A673 (cell line): ENCODE measurements at regions not wholly inside any gene's neighbourhood (a gene's known extent, or its start where the extent isn't known, plus 50 kb on each side); places are given as distances from the start of the nearest gene placed in this dataset.
"Not testable (repeated sequence)": the region's sequence is repeated elsewhere in the genome, so short reads cannot be mapped to it uniquely, and the experiment has no call there.

Source experiments
- BruUV-seq: library from RNA; stranded (reverse); fragments of 400-500 nt; replicated peaks from 2 replicates; lab custom pipeline; 2021; lab: Mats Ljungman, UMichigan
- CTCF ChIA-PET: fragments of 300-600 bp; sonication (Branson Sonifier 250); formaldehyde crosslinking; loops from one replicate; lab custom pipeline; 2022; ENCODE audit warnings: antibody characterized with exemption; lab: Charles Lee
- POLR2A ChIA-PET: fragments of 300-600 bp; sonication (Branson Sonifier 250); formaldehyde crosslinking; loops from one replicate; lab custom pipeline; 2022; ENCODE audit warnings: antibody characterized with exemption; ENCODE audit not compliant: low non-redundant PET; lab: Charles Lee
- DNase-seq: peaks from one replicate; pipeline ENCODE4 v3.0.0-alpha.2; 2015; ENCODE audit warnings: low spot score
- H3K27ac ChIP-seq: fragments of 200-600 bp; sonication (generic); 2 replicates; pipeline ENCODE4 v1.5.1; 2016; ENCODE audit warnings: mixed run types, low read depth, mild to moderate bottlenecking, mixed read lengths, antibody characterized with exemption, low read length; ENCODE audit not compliant: poor library complexity, severe bottlenecking
- H3K27me3 ChIP-seq: fragments of 200-600 bp; sonication (generic); replicated peaks from 2 replicates; pipeline ENCODE4 v1.6.1; 2017; ENCODE audit warnings: mixed run types, low read depth, mild to moderate bottlenecking, mixed read lengths, antibody characterized with exemption, low read length; ENCODE audit not compliant: insufficient read depth, poor library complexity
- H3K36me3 ChIP-seq: fragments of 200-600 bp; sonication (generic); 2 replicates; pipeline ENCODE4 v1.6.1; 2016; ENCODE audit warnings: mixed run types, mild to moderate bottlenecking, mixed read lengths, antibody characterized with exemption, low read length; ENCODE audit not compliant: insufficient read depth, poor library complexity, severe bottlenecking
- H3K4me1 ChIP-seq: fragments of 200-600 bp; sonication (generic); 2 replicates; pipeline ENCODE4 v1.6.1; 2017; ENCODE audit warnings: mixed run types, mild to moderate bottlenecking, mixed read lengths, antibody characterized with exemption, low read length; ENCODE audit not compliant: insufficient read depth, poor library complexity, severe bottlenecking
- H3K4me3 ChIP-seq: fragments of 200-600 bp; sonication (generic); 2 replicates; pipeline ENCODE4 v1.5.1; 2016; ENCODE audit warnings: low read depth, mixed run types, mild to moderate bottlenecking, mixed read lengths, low read length; ENCODE audit not compliant: poor library complexity, severe bottlenecking
- H3K9me3 ChIP-seq: fragments of 200-600 bp; sonication (generic); 2 replicates; pipeline ENCODE4 v1.6.1; 2016; ENCODE audit warnings: mixed run types, low read depth, mild to moderate bottlenecking, mixed read lengths, antibody characterized with exemption, low read length; ENCODE audit not compliant: poor library complexity, severe bottlenecking
- EZH2 ChIP-seq: fragments of 200-600 bp; sonication (generic); IDR thresholded peaks from 2 replicates; pipeline ENCODE4 v1.6.1; 2017; ENCODE audit warnings: borderline replicate concordance, low read depth, mild to moderate bottlenecking, mixed read lengths, antibody characterized with exemption, low read length; ENCODE audit not compliant: poor library complexity, severe bottlenecking
- intact Hi-C: fragments of 100-400 bp; cut with micrococcal nuclease; formaldehyde crosslinking; loops from one replicate; pipeline ENCODE4 v1.10.0; 2022; ENCODE audit not compliant: unreplicated experiment
- TF ChIP-seq, protein P1 (sequence below): fragments of 300-800, 200-600 bp; sonication (generic); conservative IDR thresholded peaks from 2 replicates; pipeline ENCODE4 v1.5.1; 2017; ENCODE audit warnings: low read depth, mild to moderate bottlenecking, antibody characterized with exemption, low read length, moderate library complexity, mixed read lengths

- DNase-seq: peak; percentile 7
- no peaks in the 10 kb centered on the region for H3K27me3 ChIP-seq
- ChIA-PET POLR2A (no interaction called here), CTCF (no interaction called here)
- H3K9me3 ChIP-seq: no peaks in the 10 kb centered on the region
- BruUV-seq: no TSS peak
- intact Hi-C loops: no loop called here
- no peak overlapping the region for H3K27ac ChIP-seq
- TF ChIP-seq, protein P1, sequence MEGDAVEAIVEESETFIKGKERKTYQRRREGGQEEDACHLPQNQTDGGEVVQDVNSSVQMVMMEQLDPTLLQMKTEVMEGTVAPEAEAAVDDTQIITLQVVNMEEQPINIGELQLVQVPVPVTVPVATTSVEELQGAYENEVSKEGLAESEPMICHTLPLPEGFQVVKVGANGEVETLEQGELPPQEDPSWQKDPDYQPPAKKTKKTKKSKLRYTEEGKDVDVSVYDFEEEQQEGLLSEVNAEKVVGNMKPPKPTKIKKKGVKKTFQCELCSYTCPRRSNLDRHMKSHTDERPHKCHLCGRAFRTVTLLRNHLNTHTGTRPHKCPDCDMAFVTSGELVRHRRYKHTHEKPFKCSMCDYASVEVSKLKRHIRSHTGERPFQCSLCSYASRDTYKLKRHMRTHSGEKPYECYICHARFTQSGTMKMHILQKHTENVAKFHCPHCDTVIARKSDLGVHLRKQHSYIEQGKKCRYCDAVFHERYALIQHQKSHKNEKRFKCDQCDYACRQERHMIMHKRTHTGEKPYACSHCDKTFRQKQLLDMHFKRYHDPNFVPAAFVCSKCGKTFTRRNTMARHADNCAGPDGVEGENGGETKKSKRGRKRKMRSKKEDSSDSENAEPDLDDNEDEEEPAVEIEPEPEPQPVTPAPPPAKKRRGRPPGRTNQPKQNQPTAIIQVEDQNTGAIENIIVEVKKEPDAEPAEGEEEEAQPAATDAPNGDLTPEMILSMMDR: peak; percentile 27; the same call in 1 of the 2 replicates
- no peak for TF ChIP-seq EZH2
- H3K4me3 ChIP-seq: no peak overlapping the region
- no peaks in the 10 kb centered on the region for H3K36me3 ChIP-seq
- no peaks in the 10 kb centered on the region for H3K4me1 ChIP-seq
Measured at GRCh38 chr4:28073860-28074555, 1213.4 kb downstream of the STIM2 start.

DNA sequence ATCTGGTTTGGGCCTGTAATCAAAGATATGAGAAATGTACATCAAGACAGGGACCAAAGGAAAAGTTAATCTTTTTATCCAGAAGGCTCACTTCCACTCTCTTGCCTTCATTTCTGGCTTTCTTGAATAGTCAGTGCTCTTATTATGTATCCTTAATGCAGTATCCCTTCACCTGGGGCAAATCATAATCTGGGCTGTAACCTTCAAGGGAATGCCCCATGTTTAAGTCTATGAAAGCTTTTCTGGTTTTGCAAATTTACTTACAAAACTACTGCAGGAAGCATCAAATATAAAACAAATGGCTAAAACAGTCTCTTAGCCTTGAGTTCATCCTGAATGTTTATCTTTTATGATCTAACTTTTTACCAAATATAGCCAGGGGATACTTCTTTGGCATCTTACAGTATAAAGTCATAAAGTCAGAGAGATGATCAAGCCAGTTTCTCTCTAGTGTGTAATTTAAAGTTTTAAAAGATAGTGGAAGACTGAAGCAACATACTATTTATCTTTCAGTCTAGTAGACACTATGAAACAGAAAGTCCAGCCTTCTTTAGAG is 1214.8 kb downstream of the STIM2 start:
- ChIA-PET POLR2A (no interaction called here), CTCF (no interaction called here)
- no peaks in the 10 kb centered on the region for H3K4me1 ChIP-seq
- no TSS peak for BruUV-seq
- no peak for TF ChIP-seq EZH2
- TF ChIP-seq, protein P1: no peak
- intact Hi-C loops: no loop called here
- H3K9me3 ChIP-seq: no peaks in the 10 kb centered on the region
- no peaks in the 10 kb centered on the region for H3K27me3 ChIP-seq
- no peak for DNase-seq
- H3K4me3 ChIP-seq: no peak overlapping the region
- no peak overlapping the region for H3K27ac ChIP-seq
- H3K36me3 ChIP-seq: no peaks in the 10 kb centered on the region

GRCh38 chr4:28077203-28077602 is 1216.6 kb downstream of the STIM2 start:
- H3K4me1 ChIP-seq, H3K4me3 ChIP-seq, BruUV-seq, H3K27ac ChIP-seq, POLR2A ChIA-PET, CTCF ChIA-PET, DNase-seq, intact Hi-C loops, H3K9me3 ChIP-seq, H3K36me3 ChIP-seq, H3K27me3 ChIP-seq: not testable (repeated sequence)
